GM21528 (cell line): ENCODE measurements at regions not wholly inside any gene's neighbourhood (a gene's known extent, or its start where the extent isn't known, plus 50 kb on each side); places are given as distances from the start of the nearest gene placed in this dataset.

Experiments used
- ATAC-seq: cut with Tn5 transposase; IDR thresholded peaks from one replicate; pipeline ENCODE4 v1.9.1; 2021; ENCODE audit warnings: mild to moderate bottlenecking, moderate library complexity; ENCODE audit not compliant: unreplicated experiment, low FRiP score

- ATAC-seq: no peak
These were observed 157.4 kb upstream of the KCTD1 start for GRCh38 chr18:26705757-26706156.

GRCh38 chr18:26703170-26703930 lies 155.0 kb upstream of the KCTD1 start:
- ATAC-seq: no peak

- no peak for ATAC-seq
These were observed 153.7 kb upstream of the KCTD1 start for GRCh38 chr18:26702086-26702485.

GRCh38 chr18:26700728-26701127 lies 152.4 kb upstream of the KCTD1 start:
- no peak for ATAC-seq

GRCh38 chr18:26700201-26700600 lies 151.8 kb upstream of the KCTD1 start:
- ATAC-seq: no peak

- no peak for ATAC-seq
These were observed 149.0 kb upstream of the KCTD1 start for GRCh38 chr18:26697186-26697884.

- no peak for ATAC-seq
These were observed 148.4 kb upstream of the KCTD1 start for GRCh38 chr18:26696786-26697185.

- ATAC-seq: no peak
These were observed 148.0 kb upstream of the KCTD1 start for GRCh38 chr18:26696308-26696707.

- no peak for ATAC-seq
These were observed 141.0 kb upstream of the KCTD1 start for GRCh38 chr18:26689226-26689879.

GRCh38 chr18:26686532-26686931 lies 138.2 kb upstream of the KCTD1 start:
- no peak for ATAC-seq

- no peak for ATAC-seq
These were observed 137.2 kb upstream of the KCTD1 start for GRCh38 chr18:26685438-26686157.

- no peak for ATAC-seq
These were observed 129.6 kb upstream of the KCTD1 start for GRCh38 chr18:26677957-26678356.

- ATAC-seq: no peak
These were observed 118.7 kb upstream of the KCTD1 start for GRCh38 chr18:26667046-26667445.

GRCh38 chr18:26662996-26663395 lies 114.6 kb upstream of the KCTD1 start:
- no peak for ATAC-seq

- no peak for ATAC-seq
These were observed 109.6 kb upstream of the KCTD1 start for GRCh38 chr18:26657631-26658581.

- ATAC-seq: peak; percentile 56
These were observed 108.7 kb upstream of the KCTD1 start for GRCh38 chr18:26656944-26657536.

- ATAC-seq: peak; percentile 31
These were observed 108.1 kb upstream of the KCTD1 start for GRCh38 chr18:26656431-26656943.

GRCh38 chr18:26655525-26656430 lies 107.4 kb upstream of the KCTD1 start:
- peak; percentile 11 for ATAC-seq
